B cell (primary cell): ENCODE measurements at regions not wholly inside any gene's neighbourhood (a gene's known extent, or its start where the extent isn't known, plus 50 kb on each side); places are given as distances from the start of the nearest gene placed in this dataset.

Source experiments
- ATAC-seq: fragments of 200-7000 bp; cut with Tn5 transposase; one replicate; pipeline ENCODE4 v1.10.0; 2021; ENCODE audit warnings: low read depth, mild to moderate bottlenecking, moderate number of reproducible peaks, moderate library complexity
- CTCF ChIA-PET: fragments of 350-600 bp; sonication (Branson Sonifier 250); formaldehyde crosslinking; loops from one replicate; lab custom pipeline; 2021; ENCODE audit warnings: antibody characterized with exemption, inconsistent platforms; lab: Charles Lee
- POLR2A ChIA-PET: fragments of 350-600 bp; sonication (Branson Sonifier 250); formaldehyde crosslinking; loops from one replicate; lab custom pipeline; 2021; ENCODE audit warnings: antibody characterized with exemption; lab: Charles Lee
- DNase-seq: peaks from one replicate; pipeline ENCODE4 v3.0.0; 2013
- H2AFZ ChIP-seq: 2 replicates; pipeline ENCODE4 v1.6.1; 2012; ENCODE audit warnings: mild to moderate bottlenecking, low read depth, low read length; ENCODE audit not compliant: insufficient read depth, poor library complexity, severe bottlenecking
- H3K27ac ChIP-seq, 2 donors: 1 replicate in 1 of 2; 2 replicates in 1 of 2; pipeline ENCODE4 v1.5.1; 2012 to 2013; ENCODE audit warnings: low read length in 2 of 2, mild to moderate bottlenecking in 2 of 2, moderate library complexity in 1 of 2
- H3K27me3 ChIP-seq, 4 experiments: fragments of 200-600 bp in 1 of 4; sonication (generic) in 1 of 4; replicated peaks in 1 of 4; 1 replicate in 2 of 4; 2 replicates in 2 of 4; pipeline versions ENCODE4 v1.6.1 to v1.7.0; 2013 to 2016; ENCODE audit warnings: low read length in 3 of 4, mild to moderate bottlenecking in 2 of 4, mixed read lengths in 1 of 4, moderate library complexity in 1 of 4; ENCODE audit not compliant: insufficient read depth in 4 of 4, control insufficient read depth in 3 of 4; ENCODE audit errors: control extremely low read depth in 1 of 4
- H3K36me3 ChIP-seq, 2 experiments: replicated peaks in 1 of 2; 1 replicate in 1 of 2; 2 replicates in 1 of 2; pipeline versions ENCODE4 v1.6.1 to v1.7.1; 2013; ENCODE audit warnings: low read length in 1 of 2; ENCODE audit not compliant: insufficient read depth in 2 of 2, control insufficient read depth in 1 of 2; ENCODE audit errors: control extremely low read depth in 1 of 2, extremely low read depth in 1 of 2
- H3K4me1 ChIP-seq, 2 donors: fragments of 200-600 bp in 1 of 2; sonication (generic) in 1 of 2; 1 replicate in 1 of 2; 2 replicates in 1 of 2; pipeline versions ENCODE4 v1.5.1 to v1.6.1; 2013 to 2017; ENCODE audit warnings: low read length in 2 of 2; ENCODE audit not compliant: control insufficient read depth in 2 of 2, insufficient read depth in 2 of 2
- H3K4me2 ChIP-seq: replicated peaks from 2 replicates; pipeline ENCODE3; 2012; ENCODE audit warnings: mild to moderate bottlenecking, low read depth, low read length; ENCODE audit not compliant: poor library complexity, severe bottlenecking
- H3K4me3 ChIP-seq, 5 experiments: fragments of 200-600 bp in 1 of 5; sonication (generic) in 1 of 5; 1 replicate in 3 of 5; 2 replicates in 2 of 5; pipeline versions ENCODE4 v1.5.1 to v1.7.0; 2011 to 2016; ENCODE audit warnings: low read length in 4 of 5, mild to moderate bottlenecking in 4 of 5, low read depth in 2 of 5, control low read depth in 1 of 5, moderate library complexity in 1 of 5; ENCODE audit not compliant: insufficient read depth in 1 of 5; ENCODE audit errors: control extremely low read depth in 1 of 5, extremely low read depth in 1 of 5
- H3K79me2 ChIP-seq: fragments of 200-600 bp; sonication (generic); one replicate; pipeline ENCODE4 v1.6.0; 2016; ENCODE audit warnings: low read length; ENCODE audit not compliant: control insufficient read depth, insufficient read depth
- H3K9ac ChIP-seq: fragments of 200-600 bp; sonication (generic); 2 replicates; pipeline ENCODE4 v1.6.1; 2017; ENCODE audit warnings: mild to moderate bottlenecking, low read length, moderate library complexity
- H3K9me3 ChIP-seq, 3 donors: one replicate each; pipeline versions ENCODE4 v1.6.1 to v1.7.1; 2013; ENCODE audit warnings: low read length in 2 of 3; ENCODE audit not compliant: control insufficient read depth in 2 of 3, insufficient read depth in 1 of 3; ENCODE audit errors: control extremely low read depth in 1 of 3
- H4K20me1 ChIP-seq: 2 replicates; pipeline ENCODE4 v1.6.0; 2012; ENCODE audit warnings: mild to moderate bottlenecking, low read length; ENCODE audit not compliant: insufficient read depth, control insufficient read depth, poor library complexity, severe bottlenecking
- H3K27ac Mint-ChIP-seq: one replicate; pipeline ENCODE4 v1.8.0; 2021; ENCODE audit warnings: mixed read lengths
- H3K27me3 Mint-ChIP-seq: one replicate; pipeline ENCODE4 v1.8.0; 2021; ENCODE audit warnings: mixed read lengths
- H3K4me1 Mint-ChIP-seq: one replicate; pipeline ENCODE4 v1.8.0; 2021; ENCODE audit warnings: mixed read lengths
- H3K4me3 Mint-ChIP-seq: one replicate; pipeline ENCODE4 v1.8.0; 2021; ENCODE audit warnings: mixed read lengths
- H3K9me3 Mint-ChIP-seq: one replicate; pipeline ENCODE4 v1.8.0; 2022; ENCODE audit warnings: mixed read lengths; ENCODE audit not compliant: insufficient read depth
- CTCF ChIP-seq: fragments of 200-600 bp; IDR thresholded peaks from one replicate; pipeline ENCODE4 v1.8.0; 2022; ENCODE audit warnings: antibody characterized with exemption, mild to moderate bottlenecking
- EZH2 ChIP-seq: IDR thresholded peaks from 2 replicates; pipeline ENCODE4 v1.6.1; 2012; ENCODE audit warnings: borderline replicate concordance, low read depth, mild to moderate bottlenecking, moderate library complexity, low read length; ENCODE audit not compliant: insufficient read depth, poor library complexity, severe bottlenecking
- WGBS: methylation state at CpG from one replicate; pipeline ENCODE4 v1.1.5; 2013; ENCODE audit warnings: missing lambda C conversion rate; ENCODE audit not compliant: insufficient coverage; 5-methylcytosine and 5-hydroxymethylcytosine counted together
- intact Hi-C: fragments of 100-400 bp; cut with micrococcal nuclease; formaldehyde crosslinking; loops from one replicate; pipeline ENCODE4 v1.10.0; 2022

GRCh38 chr16:64617836-64618476 lies 503.9 kb downstream of the CDH11 start:
- Histone ChIP-seq H4K20me1 (no peaks in the 10 kb centered on the region), H3K27ac (no peak overlapping the region), H3K4me1 (no peaks in the 10 kb centered on the region), H3K27me3 (no peaks in the 10 kb centered on the region), H3K4me3 (no peak overlapping the region), H3K9ac (no peak overlapping the region), H3K9me3 (peaks cover 0 to 13% (median 3%) of the 10 kb centered on the region in 3 donors), H3K36me3 (no peaks in the 10 kb centered on the region), H2AFZ (no peak overlapping the region), H3K79me2 (no peaks in the 10 kb centered on the region), H3K4me2 (no peak overlapping the region)
- ChIA-PET CTCF (no interaction called here), POLR2A (no interaction called here)
- WGBS, result no CpG with 5 or more reads among the region's 1 CpG
- intact Hi-C loops, result no loop called here
- DNase-seq, result no peak
- Mint-ChIP-seq H3K27ac (no peak overlapping the region), H3K27me3 (no peaks in the 10 kb centered on the region), H3K9me3 (peaks cover 5% of the 10 kb centered on the region), H3K4me1 (no peaks in the 10 kb centered on the region), H3K4me3 (no peak overlapping the region)
- TF ChIP-seq EZH2 (no peak), CTCF (no peak)
- no peak for ATAC-seq

- H3K4me2 ChIP-seq, result no peak overlapping the region
- H3K4me1 Mint-ChIP-seq, result no peaks in the 10 kb centered on the region
- WGBS, result 47% methylated on average over 3 of the region's 6 CpGs
- H3K9me3 Mint-ChIP-seq, result peaks cover 7% of the 10 kb centered on the region
- no peaks in the 10 kb centered on the region for H3K4me1 ChIP-seq
- H3K9ac ChIP-seq, result no peak overlapping the region
- POLR2A ChIA-PET, result no interaction called here
- no peak overlapping the region for H3K27ac ChIP-seq
- TF ChIP-seq CTCF (no peak), EZH2 (no peak)
- H3K9me3 ChIP-seq, result peaks cover 0 to 13% (median 3%) of the 10 kb centered on the region in 3 donors
- H3K27me3 ChIP-seq, result no peaks in the 10 kb centered on the region
- no peak for ATAC-seq
- DNase-seq, result no peak
- H3K4me3 ChIP-seq, result no peak overlapping the region
- intact Hi-C loops, result no loop called here
- H3K79me2 ChIP-seq, result no peaks in the 10 kb centered on the region
- no peaks in the 10 kb centered on the region for H4K20me1 ChIP-seq
- no peaks in the 10 kb centered on the region for H3K36me3 ChIP-seq
- no peaks in the 10 kb centered on the region for H3K27me3 Mint-ChIP-seq
- H3K27ac Mint-ChIP-seq, result no peak overlapping the region
- H2AFZ ChIP-seq, result no peak overlapping the region
- CTCF ChIA-PET, result no interaction called here
- no peak overlapping the region for H3K4me3 Mint-ChIP-seq
Observed at GRCh38 chr16:64615630-64616280, 506.1 kb downstream of the CDH11 start.
